HPDE6-E6E7 (cell line): ENCODE measurements at regions not wholly inside any gene's neighbourhood (a gene's known extent, or its start where the extent isn't known, plus 50 kb on each side); places are given as distances from the start of the nearest gene placed in this dataset.

Source experiments
- DNase-seq: peaks from one replicate; pipeline ENCODE4 v3.0.0; 2011; ENCODE audit warnings: missing footprints; ENCODE audit errors: extremely low spot score

DNA sequence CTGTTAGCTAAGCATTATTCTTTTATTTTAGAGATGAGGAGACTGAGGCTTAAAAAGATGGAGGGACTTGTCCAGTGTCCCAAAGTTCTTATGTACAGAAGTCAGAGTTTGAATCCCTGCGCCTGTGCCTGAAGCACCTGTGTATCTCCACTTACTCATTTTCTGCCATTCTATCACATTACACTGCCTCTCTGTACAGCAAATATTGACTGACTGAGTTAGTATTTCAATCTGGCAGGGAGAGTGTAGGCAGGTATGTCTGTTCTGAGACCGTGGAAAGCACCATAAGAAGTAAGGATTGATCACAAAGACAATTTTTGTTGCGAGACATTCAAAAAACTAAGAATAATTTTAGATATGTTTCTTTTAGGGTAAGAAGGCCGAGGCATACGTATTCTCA is 162.7 kb downstream of the KITLG start:
- DNase-seq: no peak

DNA sequence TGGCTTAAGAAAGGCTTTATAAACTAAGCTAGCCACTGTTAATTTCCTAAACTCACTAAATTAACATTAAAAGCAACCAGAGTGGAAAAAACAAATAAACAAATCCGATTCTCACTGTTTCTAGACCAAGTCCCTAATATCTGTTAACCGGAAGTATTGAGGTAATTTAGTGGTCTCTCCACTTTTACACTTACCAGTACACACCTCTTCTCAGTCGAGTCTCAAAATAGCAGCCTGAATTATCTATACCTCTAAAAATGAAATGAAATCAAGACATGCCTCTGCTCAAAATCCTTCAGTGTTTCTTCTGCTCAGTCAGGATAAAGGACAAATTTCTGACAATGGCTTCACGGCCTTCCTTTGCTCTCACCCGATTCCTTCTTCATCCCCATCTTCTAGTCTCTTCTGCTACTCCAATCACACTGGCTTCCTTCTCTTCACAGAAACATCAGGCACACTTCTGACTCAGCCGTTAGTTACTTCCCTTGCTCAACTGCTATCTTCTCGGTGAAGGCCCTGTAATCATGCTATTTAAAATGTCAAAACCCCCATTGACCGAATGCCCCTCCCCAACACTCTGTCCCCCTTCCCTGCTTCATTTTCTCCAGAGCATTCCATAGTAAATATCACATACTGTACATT is 161.3 kb downstream of the KITLG start:
- DNase-seq: no peak

DNA sequence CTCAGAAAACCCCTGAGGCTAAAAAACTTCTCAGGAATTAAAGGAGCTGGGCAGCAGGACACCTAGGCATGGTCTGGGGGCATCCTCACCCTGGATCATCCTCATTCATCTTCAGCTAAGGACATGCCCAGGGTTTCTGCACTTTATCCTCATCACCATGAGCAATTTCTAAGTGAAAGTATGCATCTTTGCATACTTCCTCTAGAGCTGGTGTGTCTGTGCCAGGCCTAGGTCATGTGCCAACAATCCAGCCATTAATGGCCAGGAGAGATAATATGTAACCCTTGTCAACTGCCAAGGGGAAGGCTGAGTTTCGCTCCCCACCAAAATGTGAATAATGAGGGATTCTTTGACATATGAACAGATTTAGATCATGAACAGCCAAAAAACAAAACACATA is 160.5 kb downstream of the KITLG start:
- no peak for DNase-seq

DNA sequence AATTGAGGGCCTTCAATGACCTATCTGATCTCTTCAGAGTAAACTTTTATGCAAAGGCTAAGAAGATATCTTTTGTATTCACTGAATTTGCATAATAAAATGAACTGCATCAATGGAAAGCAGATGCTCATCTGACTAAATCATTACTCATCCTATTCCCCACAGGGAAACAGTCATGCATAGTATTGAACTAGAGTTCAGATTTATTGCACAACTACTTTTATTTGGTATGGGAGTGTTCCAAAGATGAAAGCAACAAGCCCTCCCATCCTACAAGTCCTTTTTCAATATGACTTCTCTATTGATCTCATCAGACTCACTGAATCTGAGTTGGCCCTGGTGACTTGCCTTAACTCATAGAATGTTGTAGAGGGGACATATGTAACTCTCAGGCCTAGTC is 159.8 kb downstream of the KITLG start:
- DNase-seq: peak; percentile 82

DNA sequence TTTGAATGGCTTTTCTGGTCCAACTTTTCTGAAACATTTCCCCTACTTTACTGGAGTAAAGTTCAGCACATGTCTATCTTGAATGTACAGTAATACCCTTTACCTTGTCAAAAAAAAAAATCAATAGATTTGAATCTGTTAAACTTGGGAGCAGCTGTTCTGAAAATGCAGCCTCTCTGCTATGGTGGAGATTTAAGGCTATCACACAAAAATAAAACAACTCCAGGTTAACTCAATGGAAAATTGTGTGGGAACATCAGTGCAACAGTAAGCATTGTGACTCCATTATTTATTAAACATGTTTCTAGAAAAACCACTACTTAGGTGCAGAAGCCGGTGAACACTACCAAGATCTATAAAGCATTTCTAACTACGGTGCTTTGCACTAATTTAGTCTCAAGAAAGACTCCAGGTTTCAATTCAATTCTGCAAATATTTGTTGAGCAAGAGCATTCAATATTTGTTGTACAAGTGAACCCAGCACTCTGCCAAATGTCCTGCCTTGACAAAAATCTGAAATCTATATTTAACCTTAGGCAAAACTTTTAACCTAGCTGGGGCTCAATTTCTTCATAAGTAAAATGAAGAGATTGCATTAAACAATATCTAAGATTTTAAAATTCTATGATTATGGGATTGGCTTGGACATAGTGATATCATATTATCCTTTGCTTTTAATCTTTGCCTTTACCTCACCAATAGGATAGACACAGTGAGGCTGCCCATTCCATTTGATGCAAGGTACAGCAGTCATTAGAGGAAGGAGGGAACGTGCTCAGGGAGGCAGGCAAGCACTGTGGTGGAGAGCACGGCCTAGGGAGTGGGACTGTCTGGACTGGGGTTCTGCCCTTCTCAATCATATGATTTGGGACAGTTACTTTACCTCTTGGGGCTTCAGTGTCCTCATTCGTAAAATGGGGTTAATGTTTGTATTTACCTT is 155.2 kb downstream of the KITLG start:
- no peak for DNase-seq

DNA sequence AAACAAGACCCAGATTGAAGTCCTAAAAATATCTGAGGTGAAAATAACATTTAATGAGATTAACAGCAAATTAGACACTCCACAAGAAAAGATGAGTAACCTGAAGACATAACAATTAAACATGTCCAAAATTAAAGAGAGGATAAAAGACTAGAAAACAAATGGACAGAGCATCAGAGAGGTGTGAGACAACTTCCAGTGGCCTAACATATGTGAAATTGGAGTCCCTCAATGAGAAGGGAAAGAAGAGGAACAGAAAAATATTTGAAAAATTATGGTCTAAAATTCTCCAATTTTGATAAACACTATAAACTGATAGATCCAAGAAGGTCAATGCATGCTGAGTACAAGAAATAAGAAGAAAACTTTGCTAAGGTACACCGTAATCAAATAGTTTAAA is 151.9 kb downstream of the KITLG start:
- no peak for DNase-seq

DNA sequence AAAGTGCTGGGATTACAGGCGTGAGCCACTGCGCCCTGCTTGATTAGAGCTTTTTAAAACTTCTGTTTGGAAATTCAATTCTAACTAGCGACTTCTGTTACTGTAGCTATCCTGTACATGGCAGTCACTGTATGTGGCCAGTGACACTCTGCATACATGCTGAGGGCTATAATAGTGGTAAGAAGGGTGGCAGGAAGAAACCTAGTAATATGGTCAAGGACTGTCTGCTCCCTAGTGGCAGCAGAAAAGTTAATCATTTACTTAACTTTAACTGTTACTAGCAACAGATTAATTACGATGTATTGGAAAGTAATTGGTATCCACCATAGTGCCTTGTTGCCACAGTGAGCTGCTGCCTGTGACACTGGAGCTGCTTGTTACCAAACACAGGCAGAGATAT is 149.0 kb downstream of the KITLG start:
- no peak for DNase-seq

DNA sequence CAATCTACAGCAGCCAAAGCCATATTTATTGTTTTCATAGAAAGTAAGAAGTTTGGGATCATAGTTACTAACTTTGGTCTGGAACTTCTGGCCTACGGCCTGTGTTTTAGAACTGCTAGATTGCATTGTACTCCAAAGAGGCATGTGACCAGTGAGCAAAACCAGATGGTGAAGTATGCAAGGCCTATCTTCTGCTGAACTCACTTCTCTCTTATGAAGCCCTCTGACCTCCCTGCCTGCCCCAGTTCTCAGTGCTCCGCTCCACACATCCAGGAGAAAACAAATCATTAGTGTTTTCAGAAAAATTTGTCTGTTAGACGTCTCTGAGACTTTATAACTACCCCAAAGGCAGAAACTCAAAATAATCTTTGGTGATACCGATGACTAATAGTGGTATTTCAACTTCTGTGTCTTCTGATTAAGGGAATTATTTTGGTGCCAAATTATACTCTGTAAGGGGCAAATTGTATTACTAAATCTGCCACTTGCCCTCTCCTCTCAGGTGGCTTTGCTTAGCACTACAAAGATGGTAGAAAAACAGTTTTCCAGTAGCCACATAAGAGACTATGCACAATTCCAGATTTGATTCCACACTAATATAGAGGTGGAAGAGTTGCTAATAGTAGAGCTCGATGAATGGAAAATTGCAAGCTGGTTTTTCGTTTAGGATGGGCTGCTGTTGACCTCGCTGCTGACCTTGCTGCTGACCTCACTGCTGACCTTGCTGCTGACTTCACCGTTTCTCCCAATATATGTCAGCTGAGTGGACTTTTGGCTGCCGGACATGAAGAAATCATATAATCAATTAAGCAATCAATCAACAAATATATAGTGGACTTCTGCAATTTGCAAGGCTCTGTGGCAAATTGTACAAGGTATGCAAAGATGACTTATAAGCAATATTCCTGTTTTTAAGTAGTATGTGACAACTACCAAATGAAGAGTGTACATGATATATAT is 147.5 kb downstream of the KITLG start:
- no peak for DNase-seq

DNA sequence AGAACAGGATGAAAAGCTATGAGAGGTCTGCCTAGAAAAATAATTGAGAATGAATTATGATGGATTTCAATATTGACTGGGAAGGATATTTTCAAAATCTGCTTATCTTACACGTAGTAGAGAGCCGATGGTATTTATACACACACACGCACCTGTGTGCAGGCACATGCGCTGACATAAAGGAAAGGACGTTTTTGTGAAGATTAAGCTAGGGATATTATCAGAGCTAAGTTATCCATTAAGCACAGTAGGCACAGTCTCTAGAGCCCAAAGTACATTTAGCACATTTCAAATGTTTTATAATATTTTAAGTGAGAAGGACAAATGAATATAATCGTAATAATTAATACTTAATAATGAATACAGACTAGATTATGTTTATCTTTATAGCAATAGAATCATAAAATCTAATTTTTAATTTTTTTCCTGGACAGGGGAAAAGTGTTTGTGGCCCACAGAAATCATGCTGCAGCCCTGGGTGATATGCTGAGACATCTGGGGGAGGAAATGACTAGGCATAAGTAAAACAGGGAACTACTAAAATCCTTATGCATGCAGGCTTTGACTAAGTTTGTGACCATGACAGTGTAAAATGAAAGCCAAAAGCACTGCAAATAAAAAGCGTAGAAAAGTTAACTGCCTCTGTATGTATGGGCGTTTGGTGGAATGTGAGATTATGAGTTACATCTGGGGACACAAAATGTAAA is 146.1 kb downstream of the KITLG start:
- DNase-seq: no peak

DNA sequence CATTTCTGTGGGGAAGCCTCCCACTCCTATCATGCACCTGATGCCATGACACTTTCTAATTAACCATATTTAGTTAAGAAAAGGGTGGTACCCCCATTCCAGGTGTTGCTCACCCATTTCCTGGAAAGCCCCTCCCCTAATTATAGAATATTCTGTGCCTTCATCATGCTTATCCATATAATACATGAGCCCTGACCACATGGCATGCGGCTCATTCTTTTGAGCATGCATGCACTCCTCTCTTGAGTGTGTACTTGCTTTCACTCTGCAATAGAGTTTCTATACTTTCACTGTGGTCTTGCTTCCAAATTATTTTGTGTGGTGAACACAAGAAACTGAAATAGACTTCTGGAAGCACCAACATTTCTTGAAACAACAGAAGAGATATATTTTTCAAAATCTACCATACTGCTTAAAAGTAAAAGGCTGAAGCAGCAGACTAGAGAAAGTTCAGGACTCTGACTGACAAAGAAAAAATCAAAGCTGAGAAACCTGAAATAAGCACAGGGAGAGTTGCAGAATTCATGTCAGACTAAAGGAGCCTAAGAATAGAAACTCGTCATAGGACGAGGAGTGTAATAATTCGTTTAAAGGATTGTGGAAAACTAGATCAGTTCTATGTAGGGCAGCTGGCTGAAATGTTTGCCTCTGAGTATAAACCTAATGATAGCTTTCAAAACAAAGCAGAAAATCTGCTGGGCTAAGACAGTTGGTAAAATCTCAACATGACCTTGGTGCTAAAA is 144.8 kb downstream of the KITLG start:
- DNase-seq: no peak

DNA sequence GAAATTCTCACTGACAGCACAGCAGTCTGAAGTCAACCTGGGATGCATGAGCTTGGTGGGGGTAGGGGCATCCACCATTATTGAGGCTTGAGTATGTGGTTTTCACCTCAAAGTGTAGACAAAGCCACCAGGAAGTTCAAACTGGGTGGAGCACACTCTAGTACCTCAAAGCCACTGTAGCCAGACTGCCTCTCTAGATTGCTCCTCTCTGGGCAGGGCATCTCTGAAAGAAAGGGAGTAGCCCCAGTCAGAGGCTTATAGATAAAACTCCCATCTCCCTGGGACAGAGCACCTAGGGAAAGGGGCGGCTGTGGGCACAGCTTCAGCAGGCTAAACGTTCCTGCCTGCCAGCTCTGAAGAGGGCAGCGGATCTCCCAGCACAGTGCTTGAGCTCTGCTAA is 143.0 kb downstream of the KITLG start:
- DNase-seq: no peak
